ENCODE measurements at regions not wholly inside any gene's neighbourhood (a gene's known extent, or its start where the extent isn't known, plus 50 kb on each side); places are given as distances from the start of the nearest gene placed in this dataset.

DNA sequence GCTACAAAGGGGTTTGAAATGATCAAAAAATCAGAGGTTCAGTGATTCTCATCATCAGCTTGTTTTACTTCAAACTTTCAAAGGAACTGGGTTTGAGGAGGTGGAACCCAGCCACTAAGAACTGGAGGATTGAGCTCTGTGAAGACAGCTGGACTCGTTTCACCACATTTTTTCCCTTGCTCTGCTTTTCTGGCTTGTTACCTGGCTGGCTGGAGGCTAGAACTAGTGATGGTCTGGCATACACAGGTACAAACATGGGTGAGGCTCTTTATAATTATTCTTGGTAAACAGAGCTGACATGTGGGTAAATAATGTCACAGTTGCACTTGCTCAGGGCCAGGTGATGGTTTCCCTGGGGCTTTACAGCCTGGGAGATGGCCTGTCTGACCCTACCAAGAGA, 352.5 kb downstream of the FGFR2 start:
- Histone ChIP-seq H3K36me3 (ENCODE audit: control insufficient read depth in 2 of 2, insufficient read depth in 2 of 2, low read length in 1 of 2) (no peaks in the 10 kb centered on the region), H3K79me2 (ENCODE audit: control insufficient read depth, insufficient read depth, low read length) (no peaks in the 10 kb centered on the region), H3K27me3 (replicated peaks in 1 of 2; ENCODE audit: control insufficient read depth in 2 of 2, insufficient read depth in 2 of 2, low read length in 1 of 2) (no peaks in the 10 kb centered on the region), H3K9ac (ENCODE audit: control insufficient read depth, insufficient read depth, low read length) (no peak overlapping the region), H3K4me2 (ENCODE audit: control insufficient read depth, insufficient read depth) (no peak overlapping the region), H3K4me3 (no peak overlapping the region), H3K27ac (ENCODE audit: control insufficient read depth, insufficient read depth) (no peak overlapping the region), H4K20me1 (ENCODE audit: control insufficient read depth, insufficient read depth) (no peaks in the 10 kb centered on the region), H3K9me3 (replicated peaks; ENCODE audit: control insufficient read depth, insufficient read depth, low read length) (no peaks in the 10 kb centered on the region), H2AFZ (ENCODE audit: control insufficient read depth, low read depth, low read length) (no peak overlapping the region), H3K4me1 (ENCODE audit: control insufficient read depth, insufficient read depth, low read length) (no peaks in the 10 kb centered on the region)
- ChIA-PET RAD21 (ENCODE audit: unreplicated experiment) (no interaction called here), POLR2A (no interaction called here), SMC1A (ENCODE audit: uncharacterized antibody, unreplicated experiment) (no interaction called here), CTCF (no interaction called here)
- no TSS peak for BruUV-seq (replicated peaks)
- 0% methylated on average over 1 of the region's 1 CpG for WGBS (ENCODE audit: insufficient coverage, insufficient replicate concordance, low lambda C conversion rate, missing lambda C conversion rate)
- FAIRE-seq (no peak), DNase-seq (ENCODE audit: low read depth, low spot score) (no peak), ATAC-seq (no peak)
- in situ Hi-C loops (cut with MboI) (no loop called here), intact Hi-C loops (cut with micrococcal nuclease; ENCODE audit: unreplicated experiment) (no loop called here)
- TF ChIP-seq, protein P1, sequence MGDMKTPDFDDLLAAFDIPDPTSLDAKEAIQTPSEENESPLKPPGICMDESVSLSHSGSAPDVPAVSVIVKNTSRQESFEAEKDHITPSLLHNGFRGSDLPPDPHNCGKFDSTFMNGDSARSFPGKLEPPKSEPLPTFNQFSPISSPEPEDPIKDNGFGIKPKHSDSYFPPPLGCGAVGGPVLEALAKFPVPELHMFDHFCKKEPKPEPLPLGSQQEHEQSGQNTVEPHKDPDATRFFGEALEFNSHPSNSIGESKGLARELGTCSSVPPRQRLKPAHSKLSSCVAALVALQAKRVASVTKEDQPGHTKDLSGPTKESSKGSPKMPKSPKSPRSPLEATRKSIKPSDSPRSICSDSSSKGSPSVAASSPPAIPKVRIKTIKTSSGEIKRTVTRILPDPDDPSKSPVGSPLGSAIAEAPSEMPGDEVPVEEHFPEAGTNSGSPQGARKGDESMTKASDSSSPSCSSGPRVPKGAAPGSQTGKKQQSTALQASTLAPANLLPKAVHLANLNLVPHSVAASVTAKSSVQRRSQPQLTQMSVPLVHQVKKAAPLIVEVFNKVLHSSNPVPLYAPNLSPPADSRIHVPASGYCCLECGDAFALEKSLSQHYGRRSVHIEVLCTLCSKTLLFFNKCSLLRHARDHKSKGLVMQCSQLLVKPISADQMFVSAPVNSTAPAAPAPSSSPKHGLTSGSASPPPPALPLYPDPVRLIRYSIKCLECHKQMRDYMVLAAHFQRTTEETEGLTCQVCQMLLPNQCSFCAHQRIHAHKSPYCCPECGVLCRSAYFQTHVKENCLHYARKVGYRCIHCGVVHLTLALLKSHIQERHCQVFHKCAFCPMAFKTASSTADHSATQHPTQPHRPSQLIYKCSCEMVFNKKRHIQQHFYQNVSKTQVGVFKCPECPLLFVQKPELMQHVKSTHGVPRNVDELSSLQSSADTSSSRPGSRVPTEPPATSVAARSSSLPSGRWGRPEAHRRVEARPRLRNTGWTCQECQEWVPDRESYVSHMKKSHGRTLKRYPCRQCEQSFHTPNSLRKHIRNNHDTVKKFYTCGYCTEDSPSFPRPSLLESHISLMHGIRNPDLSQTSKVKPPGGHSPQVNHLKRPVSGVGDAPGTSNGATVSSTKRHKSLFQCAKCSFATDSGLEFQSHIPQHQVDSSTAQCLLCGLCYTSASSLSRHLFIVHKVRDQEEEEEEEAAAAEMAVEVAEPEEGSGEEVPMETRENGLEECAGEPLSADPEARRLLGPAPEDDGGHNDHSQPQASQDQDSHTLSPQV (IDR thresholded peaks at IDR 0.05) = no peak
- no peak for TF ChIP-seq USF1 (IDR thresholded peaks at IDR 0.05; ENCODE audit: borderline replicate concordance, extremely low read length, insufficient read depth, low read depth, low read length)
- TF ChIP-seq POLR2AphosphoS5 (IDR thresholded peaks at IDR 0.05; ENCODE audit: low read length) = no peak
- no peak for TF ChIP-seq REST (IDR thresholded peaks at IDR 0.05; ENCODE audit: low read depth, low read length)
- no peak for TF ChIP-seq ZNF217 (IDR thresholded peaks at IDR 0.05)
- no peak for TF ChIP-seq CEBPB (IDR thresholded peaks at IDR 0.05; ENCODE audit: borderline replicate concordance in 1 of 2, low read depth in 2 of 2, low read length in 2 of 2)
- no peak for TF ChIP-seq JUND (IDR thresholded peaks at IDR 0.05; ENCODE audit: low read depth, low read length)
- TF ChIP-seq CTCF (IDR thresholded peaks at IDR 0.05 in 2 of 3, conservative IDR thresholded peaks at IDR 0.05 in 1 of 3; ENCODE audit: control insufficient read depth in 2 of 3, extremely low read depth in 1 of 3, insufficient read depth in 1 of 3, low read depth in 3 of 3, low read length in 3 of 3) = no peak
- no peak for TF ChIP-seq LARP7 (IDR thresholded peaks at IDR 0.05)
- TF ChIP-seq IKZF2 (IDR thresholded peaks at IDR 0.05) = no peak

Measured in GM12878 (cell line).